GM19463 (cell line): ENCODE measurements at regions not wholly inside any gene's neighbourhood (a gene's known extent, or its start where the extent isn't known, plus 50 kb on each side); places are given as distances from the start of the nearest gene placed in this dataset.
"Not testable (repeated sequence)": the region's sequence is repeated elsewhere in the genome, so short reads cannot be mapped to it uniquely, and the experiment has no call there.

Experiments
- ATAC-seq: cut with Tn5 transposase; IDR thresholded peaks from one replicate; pipeline ENCODE4 v1.9.1; 2021; ENCODE audit warnings: mild to moderate bottlenecking, moderate library complexity; ENCODE audit not compliant: unreplicated experiment

DNA sequence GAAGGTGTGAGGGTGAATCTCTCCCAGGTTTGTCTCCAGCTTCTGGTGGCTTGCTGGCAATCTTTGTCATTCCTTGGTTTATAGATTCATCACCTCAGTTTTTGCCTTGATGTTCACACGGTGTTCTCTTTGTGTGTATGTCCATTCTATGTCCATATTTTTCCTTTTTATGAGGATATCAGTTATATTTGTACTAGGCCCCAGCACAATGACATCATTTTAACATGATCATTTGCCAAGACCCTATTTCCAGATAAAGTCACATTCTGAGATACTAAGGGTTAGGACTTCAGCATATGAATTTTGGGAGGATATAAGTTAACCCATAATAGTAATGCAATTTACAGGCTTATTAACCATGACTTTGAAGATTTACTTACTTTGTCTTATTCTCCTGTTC is 649.0 kb downstream of the CPS1 start:
- no peak for ATAC-seq

DNA sequence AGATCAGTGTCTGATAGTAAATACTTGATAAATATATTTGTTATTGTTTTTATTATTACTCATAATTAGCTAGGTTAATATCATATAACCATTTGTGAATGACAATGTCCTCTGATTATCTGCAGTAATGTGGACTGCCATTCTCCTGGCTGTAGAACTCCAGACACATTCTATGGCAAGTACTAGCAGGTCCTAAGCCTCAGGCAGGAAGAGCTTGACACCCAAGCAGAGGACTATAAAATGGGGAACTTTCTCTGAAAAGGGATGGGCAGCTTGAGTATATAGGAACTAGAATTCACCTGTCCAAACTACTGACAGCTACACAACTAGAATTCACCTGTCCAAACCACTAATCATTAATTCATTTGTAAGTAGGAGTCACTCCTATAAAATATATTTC is 649.4 kb downstream of the CPS1 start:
- no peak for ATAC-seq

DNA sequence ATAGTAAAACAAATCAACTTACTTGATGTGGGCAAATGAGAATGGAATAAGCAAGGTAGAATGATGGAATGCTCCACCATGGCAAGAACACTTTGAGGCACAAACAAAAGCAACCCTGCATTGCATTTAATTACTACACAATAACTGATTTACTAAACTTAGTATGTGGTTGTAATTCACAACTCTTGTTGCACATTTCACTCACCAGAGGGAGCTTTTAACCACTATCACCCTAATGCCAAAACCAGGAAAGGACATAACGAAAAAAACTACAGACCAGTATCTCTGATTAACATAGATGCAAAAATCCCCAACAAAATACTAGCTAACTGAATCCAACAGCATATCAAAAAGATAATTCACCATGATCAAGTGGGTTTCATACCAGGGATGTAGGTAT is 659.8 kb downstream of the CPS1 start:
- ATAC-seq = no peak

DNA sequence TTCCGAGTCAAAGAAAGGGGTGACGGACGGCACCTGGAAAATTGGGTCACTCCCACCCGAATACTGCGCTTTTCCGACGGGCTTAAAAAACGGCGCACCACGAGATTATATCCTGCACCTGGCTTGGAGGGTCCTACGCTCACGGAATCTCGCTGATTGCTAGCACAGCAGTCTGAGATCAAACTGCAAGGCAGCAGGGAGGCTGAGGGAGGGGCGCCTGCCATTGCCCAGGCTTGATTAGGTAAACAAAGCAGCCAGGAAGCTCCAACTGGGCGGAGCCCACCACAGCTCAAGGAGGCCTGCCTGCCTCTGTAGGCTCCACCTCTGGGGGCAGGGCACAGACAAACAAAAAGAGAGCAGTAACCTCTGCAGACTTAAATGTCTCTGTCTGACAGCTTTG is 663.1 kb downstream of the CPS1 start:
- not testable (repeated sequence) for ATAC-seq

DNA sequence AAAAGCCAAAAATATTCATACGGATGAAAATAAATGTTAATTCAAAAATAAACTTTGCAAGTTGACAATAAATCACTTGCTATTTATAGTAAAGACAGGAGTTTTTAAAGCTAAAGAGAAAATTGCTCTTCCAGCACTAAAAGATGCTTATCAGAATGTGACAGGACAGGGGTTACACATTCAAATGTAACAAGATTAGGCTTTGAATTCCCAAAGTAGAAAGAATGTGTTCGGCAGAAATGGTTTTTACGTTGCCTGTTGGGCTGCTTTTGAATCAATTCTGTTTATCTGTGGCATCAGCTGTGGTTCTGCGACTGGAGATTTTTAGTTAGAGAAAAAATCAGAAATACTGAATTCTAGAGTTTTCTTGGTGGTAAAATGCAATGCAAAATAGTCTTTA is 669.4 kb downstream of the CPS1 start:
- ATAC-seq = no peak

DNA sequence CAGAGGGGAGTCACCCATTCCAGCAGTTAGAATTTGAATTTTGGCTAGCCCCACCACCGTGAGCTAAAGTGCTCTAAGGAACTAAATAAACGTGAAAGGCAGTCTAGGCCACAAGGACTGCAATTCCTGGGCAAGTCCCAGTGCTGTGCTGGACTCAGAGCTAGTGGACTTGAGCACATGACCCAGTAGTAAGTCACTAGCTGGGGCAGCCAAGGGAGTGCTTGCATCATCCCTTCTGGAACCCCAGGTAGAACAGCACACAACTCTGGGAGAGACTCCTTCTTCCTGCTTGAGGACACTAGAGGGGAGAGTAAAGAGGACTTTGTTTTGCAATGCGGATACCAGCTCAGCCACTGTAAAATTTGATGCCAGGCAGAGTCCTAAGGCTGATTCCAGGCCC is 672.2 kb downstream of the CPS1 start:
- ATAC-seq = no peak

DNA sequence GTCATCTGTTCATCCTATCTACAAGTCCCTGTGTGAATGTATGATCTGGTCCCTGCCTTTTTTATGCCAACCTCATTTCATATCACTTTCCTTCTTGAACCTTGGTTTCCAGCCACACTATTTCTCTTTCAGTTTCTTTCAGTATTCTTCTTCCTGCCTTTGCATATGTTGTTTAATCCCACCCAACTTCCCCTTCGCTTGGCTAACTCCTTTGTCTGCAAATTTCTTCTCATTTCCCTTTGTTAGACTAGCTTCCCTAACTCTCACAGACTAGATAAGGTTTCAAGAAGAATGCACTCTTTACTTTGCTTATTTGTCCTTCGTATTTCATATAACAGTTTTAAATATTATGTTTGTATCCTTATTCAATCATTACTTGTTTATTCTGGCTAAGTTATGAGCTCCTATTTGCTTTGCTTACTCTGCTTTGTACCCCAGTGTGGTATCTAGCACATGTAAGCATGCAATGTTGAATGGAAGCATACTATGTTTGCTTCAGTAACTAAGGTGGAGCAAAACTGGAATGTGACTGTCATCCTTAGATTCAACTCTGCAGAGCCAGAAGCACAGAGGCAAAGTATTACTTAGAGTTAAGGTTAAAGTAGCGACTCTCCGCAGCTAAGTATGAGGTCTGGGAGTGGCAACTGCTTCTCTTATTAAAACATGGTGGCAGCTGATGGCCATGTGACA is 681.3 kb downstream of the CPS1 start:
- ATAC-seq = no peak

DNA sequence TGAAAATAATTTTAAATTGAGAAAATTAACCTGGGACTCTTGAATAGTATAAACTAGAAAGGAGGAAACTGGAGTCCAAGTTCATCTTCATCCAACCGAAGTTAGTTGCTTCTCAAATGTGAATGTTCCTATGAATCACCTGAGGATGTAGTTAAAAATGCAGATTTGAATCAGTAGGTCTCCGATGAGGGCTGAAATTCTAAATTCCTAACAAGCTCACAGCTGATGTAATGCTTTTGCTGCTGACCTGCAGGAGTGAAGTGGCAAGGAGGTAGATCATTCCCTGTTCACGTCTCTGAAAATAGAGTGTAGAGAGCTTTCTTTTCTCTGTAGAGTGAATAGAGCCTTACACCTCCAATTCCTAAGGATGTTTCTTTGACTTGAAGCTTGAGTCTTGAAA is 685.5 kb downstream of the CPS1 start:
- no peak for ATAC-seq

DNA sequence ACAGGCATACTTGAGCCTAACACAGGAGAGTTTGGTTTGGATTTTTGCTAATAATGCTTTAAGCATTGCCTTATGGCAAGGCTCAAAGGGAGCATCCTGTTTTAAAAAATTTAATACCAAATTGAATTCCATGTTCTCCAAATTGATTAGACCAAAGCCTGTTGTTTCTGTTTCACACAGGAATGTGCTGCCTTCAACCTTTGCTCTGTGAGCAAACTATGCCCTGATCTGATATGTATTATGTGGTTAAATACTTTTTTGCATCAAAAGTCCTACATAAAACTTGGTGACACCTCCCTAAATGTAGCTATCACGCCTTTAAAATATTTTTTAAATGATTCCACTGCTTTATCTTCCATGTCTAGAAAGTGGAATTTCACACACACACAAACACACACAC is 691.4 kb downstream of the CPS1 start:
- ATAC-seq = no peak

DNA sequence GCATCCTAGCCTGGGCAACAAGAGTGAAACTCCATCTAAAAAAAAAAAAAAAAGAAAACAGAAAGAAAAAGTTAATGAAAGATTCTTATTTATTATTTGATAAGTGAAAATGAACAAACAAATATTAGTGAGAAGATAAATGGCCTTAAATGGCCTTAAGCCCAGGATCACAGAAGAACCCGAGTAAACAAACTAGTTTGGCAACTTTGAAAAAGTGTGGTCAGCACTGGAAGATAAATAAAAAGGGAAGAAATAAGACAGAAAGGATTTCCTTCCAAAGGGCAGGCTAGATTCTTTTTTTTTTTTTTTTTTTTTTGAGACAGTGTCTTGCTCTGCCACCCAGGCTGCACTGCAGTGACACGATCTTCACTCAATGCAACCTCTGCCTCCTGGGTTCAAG is 692.4 kb downstream of the CPS1 start:
- no peak for ATAC-seq

DNA sequence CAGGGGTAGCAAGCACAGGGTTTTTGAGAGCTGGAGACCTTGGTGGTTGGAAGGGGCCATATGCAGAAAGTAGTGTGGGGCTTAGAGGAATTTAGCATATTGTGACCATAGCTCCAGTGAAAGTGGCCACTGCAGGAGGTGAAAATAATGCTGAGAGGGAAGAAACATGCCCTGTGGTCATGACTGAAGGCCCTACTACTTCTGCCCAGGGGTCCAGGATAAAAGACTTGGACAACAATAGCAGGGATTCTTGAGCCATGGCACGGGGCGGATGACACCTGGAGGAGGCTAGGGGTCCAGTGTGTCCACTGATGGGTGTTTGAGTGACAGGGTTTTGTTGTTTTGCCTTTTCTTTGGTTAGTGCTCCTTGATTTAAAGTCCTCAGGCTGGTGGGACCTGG is 694.6 kb downstream of the CPS1 start:
- no peak for ATAC-seq

DNA sequence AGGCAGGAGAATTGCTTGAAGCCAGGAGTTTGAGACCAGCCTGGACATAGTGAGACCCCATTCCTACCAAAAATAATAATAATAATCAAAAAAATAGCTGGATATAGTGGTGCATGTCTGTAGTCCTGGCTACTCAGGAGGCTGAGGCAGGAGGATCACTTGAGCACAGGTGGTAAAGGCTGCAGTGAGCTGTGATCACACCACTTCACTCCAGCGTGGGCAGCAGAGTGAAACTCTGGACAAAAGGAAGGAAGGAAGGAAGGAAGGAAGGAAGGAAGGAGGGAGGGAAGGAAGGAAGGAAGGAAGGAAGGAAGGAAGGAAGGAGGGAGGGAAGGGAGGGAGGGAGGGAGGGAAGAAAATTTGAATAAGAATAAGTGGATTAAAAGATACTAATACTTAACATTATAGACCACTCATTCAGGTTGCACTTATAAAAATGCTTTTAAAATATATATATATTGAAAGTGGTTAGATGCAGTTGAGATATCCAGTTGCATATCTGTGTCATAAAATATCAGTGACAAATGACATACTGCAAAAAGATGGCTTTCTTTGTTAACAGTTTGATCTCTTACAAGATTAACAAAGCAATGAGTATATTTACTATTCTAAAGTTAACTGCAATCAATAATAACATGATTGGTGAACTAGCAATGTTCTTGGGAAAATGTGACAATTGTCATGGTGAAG is 702.4 kb downstream of the CPS1 start:
- no peak for ATAC-seq

DNA sequence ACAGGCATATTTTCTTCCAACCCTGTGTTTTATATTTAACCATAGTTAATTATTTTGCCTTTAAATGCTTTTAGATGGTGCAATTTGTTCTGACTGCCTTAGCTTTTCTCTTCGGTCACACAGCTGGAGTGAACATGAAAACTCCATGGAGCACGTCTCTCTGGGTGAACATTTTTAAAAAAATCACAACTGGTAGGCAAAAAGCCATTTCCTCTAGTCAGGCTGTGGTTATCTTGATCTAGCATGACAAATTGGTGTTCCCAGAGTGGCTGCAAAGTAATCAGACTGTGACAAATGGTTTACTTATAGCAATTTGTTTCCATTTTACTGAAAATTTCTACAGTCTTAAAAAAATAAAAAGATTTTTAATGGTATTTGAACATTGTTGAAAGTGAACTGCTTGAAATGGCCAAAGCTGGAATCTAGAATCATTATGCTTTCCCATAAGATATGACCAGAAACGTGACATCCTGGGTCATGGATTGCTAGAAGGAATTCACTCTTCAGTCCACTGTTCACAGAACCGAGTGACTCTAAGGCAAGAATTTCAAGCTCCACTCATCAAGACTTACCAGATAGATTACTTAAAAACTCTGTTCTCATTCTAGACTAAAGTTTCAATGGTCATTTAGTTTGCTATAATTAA is 703.6 kb downstream of the CPS1 start:
- ATAC-seq = no peak

DNA sequence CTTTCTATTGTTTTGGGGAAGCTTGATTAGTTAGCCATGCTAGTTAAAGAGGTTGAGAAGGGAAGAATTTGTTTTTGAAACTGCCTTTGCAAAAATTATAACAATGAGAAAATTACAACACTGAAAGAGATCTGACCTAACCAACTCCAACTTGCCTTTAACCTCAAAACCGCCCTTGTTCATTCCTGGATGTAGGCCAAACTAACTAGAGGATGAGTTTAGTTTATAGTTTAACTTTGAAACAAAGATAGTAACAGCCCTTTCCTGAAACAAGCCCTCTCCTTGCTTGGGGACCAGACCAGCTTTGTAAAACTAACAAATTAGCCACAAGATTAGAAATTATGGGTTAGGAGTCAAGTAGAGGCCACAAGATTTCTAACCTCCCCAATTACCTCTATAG is 713.9 kb downstream of the CPS1 start:
- ATAC-seq = no peak

DNA sequence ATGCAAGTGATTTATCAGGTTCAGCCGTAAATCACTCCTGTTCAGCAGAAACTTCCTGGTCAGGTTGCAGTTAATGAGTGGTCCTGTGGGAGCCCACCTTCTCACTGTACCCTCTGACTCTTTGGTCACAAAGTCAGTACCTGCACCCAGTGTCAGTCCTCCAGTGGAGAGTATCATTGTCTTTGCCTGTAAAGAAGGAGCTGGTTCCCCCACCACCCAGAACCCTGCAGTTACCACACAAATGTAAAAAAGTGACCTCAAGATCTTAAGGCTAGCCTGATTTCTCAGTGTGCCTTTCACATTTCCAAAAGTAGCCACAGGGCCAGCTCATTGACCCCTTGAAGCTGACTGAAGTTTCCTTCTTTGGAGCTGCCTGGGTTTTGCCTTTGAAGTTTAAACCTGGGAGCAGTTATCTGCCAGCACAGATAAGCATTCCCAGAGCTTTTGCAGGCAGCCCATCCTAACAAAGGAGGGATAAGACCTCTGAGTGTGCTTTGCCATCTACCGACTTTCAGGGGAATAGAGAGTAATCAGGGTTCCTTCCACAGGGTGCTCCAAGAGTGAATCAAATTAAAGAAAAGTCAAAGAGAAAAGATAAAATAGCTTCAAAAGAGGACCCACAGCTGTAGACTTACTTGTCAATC is 725.2 kb downstream of the CPS1 start:
- no peak for ATAC-seq

DNA sequence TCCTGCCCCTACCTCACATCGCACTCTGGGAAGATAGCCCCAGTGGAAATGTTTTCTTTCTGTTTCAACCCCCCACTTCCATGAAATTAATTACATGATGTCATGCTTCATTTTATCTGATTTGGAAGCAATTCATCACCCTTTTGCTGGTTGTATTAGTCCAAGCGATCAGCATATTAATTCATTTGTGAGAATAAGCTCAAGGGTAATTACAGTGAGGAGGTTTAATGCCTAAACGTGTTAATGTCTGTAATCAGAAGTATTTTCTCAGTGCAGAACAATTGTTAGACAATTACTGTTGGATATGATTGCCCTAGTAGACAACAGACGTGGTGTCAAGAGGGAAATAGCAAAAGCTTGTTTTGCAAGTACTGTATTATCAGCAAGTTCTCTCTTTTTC is 746.3 kb downstream of the CPS1 start:
- ATAC-seq = no peak

DNA sequence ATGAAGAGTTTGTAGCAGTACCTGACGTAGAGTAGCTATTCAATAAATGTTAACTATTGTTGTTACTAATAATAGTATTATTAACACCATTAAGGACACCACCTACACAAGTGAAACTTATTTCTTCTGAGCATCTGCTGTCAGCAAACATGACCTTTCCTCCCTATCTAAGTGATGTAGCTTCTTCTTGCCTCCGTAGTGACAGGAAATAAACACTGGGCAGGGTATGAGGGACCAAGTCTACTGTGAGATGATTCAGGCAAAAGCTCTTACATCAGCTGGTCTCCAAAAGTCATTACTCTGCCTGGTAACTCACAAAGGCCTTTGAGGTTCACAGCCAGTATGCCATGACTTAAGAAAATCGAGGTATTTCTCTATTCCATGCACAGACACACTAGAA is 750.5 kb downstream of the CPS1 start:
- peak; percentile 62 for ATAC-seq
